ENCODE measurements at regions not wholly inside any gene's neighbourhood (a gene's known extent, or its start where the extent isn't known, plus 50 kb on each side); places are given as distances from the start of the nearest gene placed in this dataset.

DNA sequence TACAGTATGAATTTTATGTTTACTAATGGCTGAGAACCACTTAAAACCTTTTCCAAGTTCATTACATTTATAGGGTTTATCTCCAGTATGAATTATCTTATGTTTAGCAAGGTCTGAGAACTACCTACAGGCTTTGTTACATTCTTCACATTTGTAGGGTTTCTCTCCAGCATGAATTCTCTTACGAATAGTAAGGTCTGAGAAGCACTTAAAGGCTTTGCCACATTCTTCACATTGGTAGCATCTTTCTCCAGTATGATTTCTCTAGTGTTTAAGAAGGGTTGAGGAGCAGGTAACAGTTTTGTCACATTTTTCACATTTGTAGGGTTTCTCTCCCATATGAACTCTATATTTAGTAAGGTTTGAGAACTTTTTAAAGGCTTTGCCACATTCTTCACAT is 1127.4 kb downstream of the EFNA5 start:
- H3K4me3 Mint-ChIP-seq: no peak overlapping the region
- ATAC-seq (ENCODE audit: low read depth) (no peak), DNase-seq (ENCODE audit: low spot score in 2 of 2) (no peak)
- peaks cover 4% of the 10 kb centered on the region for H3K9me3 Mint-ChIP-seq
- no peaks in the 10 kb centered on the region for H3K4me1 Mint-ChIP-seq
- H3K27me3 Mint-ChIP-seq: no peaks in the 10 kb centered on the region
- no peaks in the 10 kb centered on the region for H3K36me3 Mint-ChIP-seq
- no peak overlapping the region for H3K27ac Mint-ChIP-seq

DNA sequence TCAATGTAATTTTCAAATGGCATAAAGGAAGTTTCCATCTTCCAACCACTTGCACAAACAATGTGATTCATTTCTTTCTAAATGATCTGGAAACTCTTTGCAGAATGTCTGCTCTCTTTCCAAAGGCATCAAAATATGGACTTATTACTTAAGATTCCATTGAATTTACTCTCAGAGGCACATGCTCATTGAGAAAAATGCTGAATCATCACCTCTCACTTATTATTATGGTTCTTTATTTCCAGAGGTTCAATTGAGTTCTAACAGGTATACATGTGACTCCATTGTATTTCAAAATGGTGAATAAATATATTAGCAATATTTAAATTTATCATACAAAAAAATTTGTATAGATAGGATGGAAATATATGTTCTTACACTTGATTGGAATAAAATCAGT is 1140.6 kb downstream of the EFNA5 start:
- no peak overlapping the region for H3K27ac Mint-ChIP-seq
- H3K9me3 Mint-ChIP-seq: peaks cover 7% of the 10 kb centered on the region
- no peak overlapping the region for H3K4me3 Mint-ChIP-seq
- H3K27me3 Mint-ChIP-seq: no peaks in the 10 kb centered on the region
- DNase-seq (ENCODE audit: low spot score in 2 of 2): no peak
- no peak for ATAC-seq (ENCODE audit: low read depth)
- H3K36me3 Mint-ChIP-seq: no peaks in the 10 kb centered on the region
- H3K4me1 Mint-ChIP-seq: no peaks in the 10 kb centered on the region

DNA sequence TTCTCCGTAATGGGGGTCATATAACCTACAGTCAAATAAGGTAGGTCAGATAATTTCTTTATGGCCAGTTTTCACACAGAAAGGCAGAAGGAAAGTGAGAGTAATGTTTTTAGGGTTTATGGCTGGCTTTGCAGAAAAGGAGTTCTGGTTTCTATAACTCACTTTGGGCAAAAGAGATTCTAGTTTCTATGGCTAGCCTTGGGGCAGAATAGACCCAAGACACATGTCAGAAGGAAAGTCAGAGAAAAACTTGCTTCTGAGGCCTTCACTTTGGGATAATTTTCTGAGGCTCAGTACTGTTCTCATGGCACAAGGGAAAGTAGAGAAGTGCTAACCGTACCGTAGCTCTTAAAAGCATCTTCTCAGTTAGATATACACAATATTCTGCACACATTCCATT is 1145.3 kb downstream of the EFNA5 start:
- no peak overlapping the region for H3K27ac Mint-ChIP-seq
- peaks cover 3% of the 10 kb centered on the region for H3K9me3 Mint-ChIP-seq
- DNase-seq (ENCODE audit: low spot score in 2 of 2) (no peak), ATAC-seq (ENCODE audit: low read depth) (no peak)
- no peaks in the 10 kb centered on the region for H3K36me3 Mint-ChIP-seq
- H3K4me3 Mint-ChIP-seq: no peak overlapping the region
- no peaks in the 10 kb centered on the region for H3K4me1 Mint-ChIP-seq
- no peaks in the 10 kb centered on the region for H3K27me3 Mint-ChIP-seq

DNA sequence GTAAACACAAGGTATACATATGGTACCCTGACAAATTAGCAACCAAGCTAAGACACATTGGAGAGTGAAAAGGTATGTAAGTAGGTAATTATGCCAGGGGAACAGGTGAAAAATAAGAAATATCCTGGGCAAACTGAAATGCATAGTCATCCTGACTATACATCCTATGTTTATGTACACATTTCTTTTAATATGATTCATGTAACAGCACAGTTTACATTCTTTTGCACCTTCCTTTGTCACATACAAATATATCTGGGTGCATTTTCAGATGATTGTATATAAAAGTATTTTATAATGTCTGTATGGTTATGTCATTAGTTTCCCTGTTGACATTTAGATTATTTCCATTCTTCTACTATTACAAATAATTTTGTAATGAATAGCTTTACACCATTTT is 1146.9 kb downstream of the EFNA5 start:
- no peaks in the 10 kb centered on the region for H3K36me3 Mint-ChIP-seq
- DNase-seq (ENCODE audit: low spot score in 2 of 2) (no peak), ATAC-seq (ENCODE audit: low read depth) (no peak)
- H3K4me1 Mint-ChIP-seq: no peaks in the 10 kb centered on the region
- H3K27me3 Mint-ChIP-seq: no peaks in the 10 kb centered on the region
- no peak overlapping the region for H3K27ac Mint-ChIP-seq
- peaks cover 3% of the 10 kb centered on the region for H3K9me3 Mint-ChIP-seq
- H3K4me3 Mint-ChIP-seq: no peak overlapping the region

DNA sequence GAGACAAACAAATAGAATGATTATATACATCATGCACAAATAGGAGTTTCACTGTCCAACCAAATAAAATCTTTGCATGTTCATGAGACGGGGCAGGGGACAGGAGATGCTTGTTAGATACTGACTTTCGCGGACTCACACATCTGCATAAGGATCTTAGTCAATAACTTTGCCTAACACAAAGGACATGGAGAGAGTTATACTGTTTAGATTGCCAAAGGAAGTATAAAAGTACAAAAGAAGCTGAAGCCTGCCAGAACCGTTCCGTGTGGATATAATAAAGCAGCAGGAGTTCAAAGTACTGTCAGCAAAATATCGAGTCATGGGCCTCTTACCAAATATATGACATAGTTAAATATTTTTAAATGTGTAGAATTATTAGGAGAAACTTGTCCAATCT is 1148.4 kb downstream of the EFNA5 start:
- ATAC-seq (ENCODE audit: low read depth) (no peak), DNase-seq (ENCODE audit: low spot score in 2 of 2) (no peak)
- no peaks in the 10 kb centered on the region for H3K36me3 Mint-ChIP-seq
- no peaks in the 10 kb centered on the region for H3K4me1 Mint-ChIP-seq
- H3K4me3 Mint-ChIP-seq: no peak overlapping the region
- H3K9me3 Mint-ChIP-seq: peaks cover 2% of the 10 kb centered on the region
- H3K27me3 Mint-ChIP-seq: no peaks in the 10 kb centered on the region
- no peak overlapping the region for H3K27ac Mint-ChIP-seq

DNA sequence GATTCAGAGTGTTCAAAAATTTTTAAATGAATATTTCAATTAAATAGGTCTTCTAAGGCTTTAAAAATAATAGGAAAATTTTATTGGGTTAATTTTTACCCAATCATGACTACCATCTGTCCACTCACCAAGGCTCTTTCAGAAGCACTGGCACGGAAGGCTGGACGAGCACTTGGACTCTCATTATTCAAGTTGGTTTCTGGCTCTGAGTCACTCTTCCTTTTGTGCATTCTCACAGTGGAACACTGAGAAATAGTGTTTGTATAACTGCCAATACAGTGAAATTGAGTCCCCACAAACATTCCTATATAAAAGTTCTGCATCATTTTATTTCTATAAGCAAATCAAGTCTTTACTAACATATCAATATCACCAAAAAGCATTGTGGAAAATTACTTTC is 1149.0 kb downstream of the EFNA5 start:
- Mint-ChIP-seq H3K9me3 (peaks cover 4% of the 10 kb centered on the region), H3K4me3 (no peak overlapping the region), H3K4me1 (no peaks in the 10 kb centered on the region), H3K27ac (no peak overlapping the region), H3K36me3 (no peaks in the 10 kb centered on the region), H3K27me3 (no peaks in the 10 kb centered on the region)
- ATAC-seq (ENCODE audit: low read depth) (no peak), DNase-seq (ENCODE audit: low spot score in 2 of 2) (no peak)

DNA sequence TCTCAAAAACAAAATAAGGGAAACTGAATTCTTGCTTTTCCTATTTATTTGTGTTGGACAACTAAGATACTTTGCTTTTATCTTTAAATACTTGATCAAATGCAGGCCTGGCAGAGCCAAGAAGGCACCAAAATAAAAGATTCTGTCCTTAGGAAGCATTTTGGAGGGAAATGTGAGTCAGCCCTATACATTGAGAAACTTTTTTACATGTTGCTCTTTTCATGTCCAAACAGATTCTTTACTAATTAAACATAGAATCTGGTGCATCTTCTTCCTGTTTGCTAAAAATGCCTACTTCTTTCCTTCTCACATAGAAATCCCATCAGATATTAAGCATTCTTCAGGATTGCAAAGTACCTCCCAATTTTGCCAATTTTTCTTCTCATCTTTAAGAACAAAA is 1160.4 kb downstream of the EFNA5 start:
- no peak overlapping the region for H3K27ac Mint-ChIP-seq
- no peak for DNase-seq (ENCODE audit: low spot score in 2 of 2)

DNA sequence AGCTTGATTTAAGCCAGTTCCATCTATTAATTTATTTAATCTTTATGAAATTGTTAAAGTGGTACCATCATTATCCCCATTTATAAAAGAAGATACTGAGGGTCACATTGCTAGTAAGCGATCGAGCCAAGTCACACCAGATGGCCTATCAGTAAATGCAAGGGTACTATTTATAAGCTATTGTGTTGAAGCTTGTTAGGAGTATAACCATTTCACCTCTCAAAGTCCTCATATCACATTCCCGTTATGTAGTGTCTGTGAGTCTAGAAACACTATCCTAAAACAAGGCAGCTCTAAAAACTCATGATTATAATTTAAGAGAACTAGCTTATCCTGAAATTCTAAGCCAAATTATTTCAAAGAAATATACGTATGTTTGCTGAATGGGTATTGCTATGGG is 1161.8 kb downstream of the EFNA5 start:
- no peak for DNase-seq (ENCODE audit: low spot score in 2 of 2)
- Mint-ChIP-seq H3K27ac (no peak overlapping the region), H3K36me3 (no peaks in the 10 kb centered on the region), H3K4me3 (no peak overlapping the region), H3K4me1 (no peaks in the 10 kb centered on the region), H3K27me3 (no peaks in the 10 kb centered on the region), H3K9me3 (no peaks in the 10 kb centered on the region)
- ATAC-seq (ENCODE audit: low read depth): no peak

More for the DNA sequence above, 1160.4 kb downstream of the EFNA5 start:
- Mint-ChIP-seq H3K27me3 (no peaks in the 10 kb centered on the region), H3K4me1 (no peaks in the 10 kb centered on the region), H3K9me3 (no peaks in the 10 kb centered on the region), H3K36me3 (no peaks in the 10 kb centered on the region), H3K4me3 (no peak overlapping the region)
- ATAC-seq (ENCODE audit: low read depth): no peak

DNA sequence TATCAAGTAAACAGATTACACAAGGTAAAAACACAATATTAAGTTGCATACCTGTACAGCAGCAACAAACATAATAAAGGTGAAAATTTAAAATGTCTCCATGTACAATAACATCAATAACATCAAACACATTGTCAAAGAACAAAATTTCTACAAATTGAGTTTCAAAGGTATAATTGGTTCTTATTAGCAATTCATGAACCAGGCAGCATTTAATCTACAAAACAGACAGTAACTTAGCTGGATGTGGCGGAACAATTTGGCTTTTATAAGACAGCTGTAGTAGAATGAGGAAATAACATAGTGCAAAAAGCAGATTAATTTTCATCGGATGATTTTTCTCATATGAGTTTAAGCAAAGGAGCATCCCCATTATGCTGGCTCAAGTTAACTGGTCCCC is 1176.8 kb downstream of the EFNA5 start:
- H3K9me3 Mint-ChIP-seq: peaks cover 1% of the 10 kb centered on the region
- H3K4me3 Mint-ChIP-seq: no peak overlapping the region
- H3K4me1 Mint-ChIP-seq: no peaks in the 10 kb centered on the region
- H3K27ac Mint-ChIP-seq: no peak overlapping the region
- no peak for ATAC-seq (ENCODE audit: low read depth)
- no peak for DNase-seq (ENCODE audit: low spot score in 2 of 2)
- H3K27me3 Mint-ChIP-seq: no peaks in the 10 kb centered on the region
- no peaks in the 10 kb centered on the region for H3K36me3 Mint-ChIP-seq

DNA sequence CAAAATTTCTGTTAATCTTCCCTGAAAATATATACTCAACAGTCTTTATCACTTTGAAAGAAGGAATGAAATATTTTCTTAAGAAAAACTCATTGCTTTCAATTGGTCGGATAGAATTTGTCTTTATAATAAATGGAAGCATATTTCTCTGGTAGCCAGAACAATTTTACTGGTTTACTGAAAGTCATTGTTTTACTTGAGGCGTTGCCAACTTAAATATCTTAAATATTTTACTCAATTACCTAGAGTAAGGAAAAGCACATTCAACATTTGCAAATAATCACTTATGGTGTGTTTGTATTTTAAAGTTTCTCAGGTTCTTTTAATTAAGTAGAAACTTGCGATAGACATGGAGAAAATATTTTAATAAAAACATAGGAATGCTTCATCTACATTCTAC is 1181.7 kb downstream of the EFNA5 start:
- Mint-ChIP-seq H3K9me3 (peaks cover 1% of the 10 kb centered on the region), H3K36me3 (no peaks in the 10 kb centered on the region), H3K27me3 (no peaks in the 10 kb centered on the region), H3K4me1 (no peaks in the 10 kb centered on the region), H3K4me3 (no peak overlapping the region), H3K27ac (no peak overlapping the region)
- ATAC-seq (ENCODE audit: low read depth): no peak
- DNase-seq (ENCODE audit: low spot score in 2 of 2): no peak

DNA sequence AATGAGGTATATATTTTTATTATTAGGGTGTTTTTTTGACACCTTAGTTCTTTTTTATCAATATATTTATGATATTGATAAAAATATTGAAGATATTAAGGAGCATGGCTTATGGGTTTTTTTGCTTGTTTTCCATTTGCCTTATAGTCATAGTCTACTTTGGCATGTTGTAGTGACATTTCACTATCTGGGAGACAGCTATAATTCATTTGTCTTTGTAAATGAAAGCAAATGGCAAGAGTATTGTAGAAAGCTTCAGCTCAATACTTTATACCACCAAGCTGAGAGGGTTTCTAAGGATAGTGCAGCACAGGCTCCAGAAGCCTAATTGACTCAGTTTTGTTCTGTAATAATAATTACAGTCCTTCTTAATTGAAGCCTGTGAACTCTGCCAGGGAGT is 1182.3 kb downstream of the EFNA5 start:
- H3K4me1 Mint-ChIP-seq: no peaks in the 10 kb centered on the region
- H3K4me3 Mint-ChIP-seq: no peak overlapping the region
- H3K27ac Mint-ChIP-seq: no peak overlapping the region
- H3K27me3 Mint-ChIP-seq: no peaks in the 10 kb centered on the region
- no peaks in the 10 kb centered on the region for H3K36me3 Mint-ChIP-seq
- no peak for ATAC-seq (ENCODE audit: low read depth)
- H3K9me3 Mint-ChIP-seq: peaks cover 1% of the 10 kb centered on the region
- DNase-seq (ENCODE audit: low spot score in 2 of 2): no peak

DNA sequence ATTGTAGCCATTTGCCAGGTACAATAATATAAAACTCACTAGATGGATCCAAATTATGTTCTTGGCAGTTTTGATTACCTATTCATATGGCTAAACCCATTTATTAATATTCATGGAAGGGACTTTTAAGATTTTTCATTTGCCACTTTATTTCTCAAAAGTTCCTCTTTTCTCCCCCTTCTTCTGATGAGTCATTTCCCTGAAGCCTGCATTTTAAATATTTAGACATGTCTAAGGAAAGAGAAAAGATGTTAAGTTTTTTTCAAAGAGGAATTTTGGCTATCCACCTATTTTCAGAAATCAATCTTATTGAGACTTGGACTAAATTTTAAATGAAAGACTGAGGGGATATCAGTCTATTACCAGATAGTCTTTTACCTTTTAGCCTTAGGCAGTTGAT is 1189.4 kb downstream of the EFNA5 start:
- Mint-ChIP-seq H3K27me3 (no peaks in the 10 kb centered on the region), H3K4me1 (no peaks in the 10 kb centered on the region), H3K4me3 (no peak overlapping the region), H3K36me3 (no peaks in the 10 kb centered on the region), H3K9me3 (peaks cover 8% of the 10 kb centered on the region), H3K27ac (no peak overlapping the region)
- ATAC-seq (ENCODE audit: low read depth) (no peak), DNase-seq (ENCODE audit: low spot score in 2 of 2) (no peak)

DNA sequence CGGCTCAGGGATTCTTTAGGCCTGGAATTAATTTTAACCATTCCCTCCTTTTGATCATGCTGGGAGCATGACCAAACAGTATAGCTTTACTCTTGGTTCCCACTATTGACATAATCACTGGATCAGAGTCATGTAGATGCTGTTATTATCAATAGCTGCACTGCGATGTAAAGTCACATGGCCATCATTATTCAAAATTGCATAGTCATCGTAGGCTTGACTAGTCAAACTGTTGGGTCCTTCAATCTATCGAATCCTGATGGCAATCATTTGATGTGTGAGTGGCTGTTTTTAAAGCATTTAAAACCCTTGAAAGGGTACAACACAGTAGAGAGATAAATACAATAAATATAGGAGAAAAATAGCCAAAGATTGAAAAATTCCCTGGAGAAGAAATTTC is 1194.1 kb downstream of the EFNA5 start:
- no peaks in the 10 kb centered on the region for H3K27me3 Mint-ChIP-seq
- no peak overlapping the region for H3K27ac Mint-ChIP-seq
- no peaks in the 10 kb centered on the region for H3K36me3 Mint-ChIP-seq

DNA sequence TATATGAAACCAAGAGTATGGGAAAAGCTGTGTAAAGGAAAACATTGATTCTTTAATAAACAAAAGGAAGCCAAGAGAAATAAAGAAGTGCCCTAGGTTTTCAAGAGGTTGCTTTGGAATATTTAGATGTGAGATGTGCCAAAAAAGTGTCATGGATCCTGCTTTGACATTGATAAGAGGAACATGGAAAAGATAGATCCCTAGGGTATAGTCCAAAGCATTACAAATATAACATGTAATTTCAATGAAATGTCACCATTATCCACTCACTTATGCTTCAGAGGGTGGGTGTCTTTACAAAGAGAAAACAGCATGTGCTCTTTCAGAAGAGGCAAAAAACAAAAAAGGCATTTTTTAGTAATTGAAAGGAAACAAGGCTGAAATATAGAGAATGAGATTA is 1196.7 kb downstream of the EFNA5 start:
- Mint-ChIP-seq H3K4me3 (no peak overlapping the region), H3K27me3 (no peaks in the 10 kb centered on the region), H3K9me3 (peaks cover 7% of the 10 kb centered on the region), H3K4me1 (no peaks in the 10 kb centered on the region), H3K27ac (no peak overlapping the region), H3K36me3 (no peaks in the 10 kb centered on the region)
- ATAC-seq (ENCODE audit: low read depth): no peak
- no peak for DNase-seq (ENCODE audit: low spot score in 2 of 2)

More for the DNA sequence above, 1194.1 kb downstream of the EFNA5 start:
- peaks cover 6% of the 10 kb centered on the region for H3K9me3 Mint-ChIP-seq
- no peak for DNase-seq (ENCODE audit: low spot score in 2 of 2)
- no peaks in the 10 kb centered on the region for H3K4me1 Mint-ChIP-seq
- no peak overlapping the region for H3K4me3 Mint-ChIP-seq
- ATAC-seq (ENCODE audit: low read depth): no peak

DNA sequence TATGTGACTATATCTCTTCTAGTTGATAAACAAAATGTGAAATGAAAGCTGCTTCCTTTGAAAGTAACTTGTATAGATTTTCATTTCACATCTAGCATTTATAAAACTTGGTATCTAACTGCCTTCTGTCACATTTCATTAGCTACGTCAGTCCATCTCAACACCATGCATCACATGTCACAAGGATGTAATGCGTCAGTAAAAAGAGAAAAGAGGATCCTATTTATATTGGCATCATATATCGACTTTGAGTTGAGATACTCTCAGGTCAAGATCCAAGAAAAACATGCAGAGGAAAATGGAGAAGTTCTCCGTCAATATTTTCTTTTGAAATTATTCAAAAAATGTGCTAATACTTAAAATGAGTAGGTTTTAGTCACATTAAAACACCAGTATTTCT is 1211.2 kb downstream of the EFNA5 start:
- Mint-ChIP-seq H3K4me1 (no peaks in the 10 kb centered on the region), H3K36me3 (no peaks in the 10 kb centered on the region), H3K4me3 (no peak overlapping the region), H3K9me3 (peaks cover 2% of the 10 kb centered on the region), H3K27ac (no peak overlapping the region), H3K27me3 (no peaks in the 10 kb centered on the region)
- DNase-seq (ENCODE audit: low spot score in 2 of 2) (no peak), ATAC-seq (ENCODE audit: low read depth) (no peak)
